Lung (tissue), 11 donors: ENCODE measurements at regions not wholly inside any gene's neighbourhood (a gene's known extent, or its start where the extent isn't known, plus 50 kb on each side); places are given as distances from the start of the nearest gene placed in this dataset.

Experiments used
- ATAC-seq: fragments of 200-7000 bp; cut with Tn5 transposase; one replicate; pipeline ENCODE4 v1.9.1; 2020; ENCODE audit warnings: moderate number of reproducible peaks; ENCODE audit not compliant: insufficient read depth, low FRiP score
- DNase-seq, 3 donors: peaks; one replicate each; pipeline ENCODE4 v3.0.0-alpha.2; 2013 to 2017
- H3K27ac ChIP-seq, 2 donors: one replicate each; pipeline ENCODE4 v1.5.1; 2013; ENCODE audit warnings: mild to moderate bottlenecking in 2 of 2, moderate library complexity in 2 of 2, control low read depth in 1 of 2, inconsistent platforms in 1 of 2, low read depth in 1 of 2, low read length in 1 of 2
- H3K27me3 ChIP-seq, 3 donors: one replicate each; pipeline ENCODE4 v1.5.1; 2013; ENCODE audit warnings: low read length in 2 of 3; ENCODE audit not compliant: control insufficient read depth in 3 of 3, insufficient read depth in 3 of 3
- H3K36me3 ChIP-seq, 4 donors: one replicate each; pipeline ENCODE4 v1.5.1; 2013; ENCODE audit warnings: low read length in 4 of 4, mild to moderate bottlenecking in 1 of 4, moderate library complexity in 1 of 4; ENCODE audit not compliant: control insufficient read depth in 4 of 4, insufficient read depth in 4 of 4
- H3K4me1 ChIP-seq, 5 donors: one replicate each; pipeline ENCODE4 v1.5.1; 2013; ENCODE audit warnings: low read length in 5 of 5, mild to moderate bottlenecking in 2 of 5, moderate library complexity in 1 of 5; ENCODE audit not compliant: control insufficient read depth in 5 of 5, insufficient read depth in 5 of 5
- H3K4me3 ChIP-seq: one replicate; pipeline ENCODE4 v1.5.1; 2013; ENCODE audit warnings: mild to moderate bottlenecking, control low read depth, moderate library complexity
- H3K9ac ChIP-seq, 2 donors: one replicate each; pipeline ENCODE4 v1.5.1; 2013; ENCODE audit warnings: low read length in 2 of 2, control low read depth in 1 of 2; ENCODE audit not compliant: insufficient read depth in 1 of 2
- H3K9me3 ChIP-seq, 4 donors: one replicate each; pipeline ENCODE4 v1.5.1; 2013; ENCODE audit warnings: low read length in 3 of 4, mild to moderate bottlenecking in 1 of 4, moderate library complexity in 1 of 4; ENCODE audit not compliant: control insufficient read depth in 4 of 4, insufficient read depth in 3 of 4
- WGBS, 2 donors: extraction: QIAGEN DNeasy Blood & Tissue Kit; methylation state at CpG; one replicate each; pipeline ENCODE4 v1.1.7; 2013; 5-methylcytosine and 5-hydroxymethylcytosine counted together
- TF ChIP-seq, protein P1 (sequence below): IDR thresholded peaks from 2 replicates; pipeline ENCODE4 v1.5.1; 2012; ENCODE audit warnings: mild to moderate bottlenecking; ENCODE audit errors: control extremely low read depth, extremely low read depth
- donor health status: control.
- donor health status: control.
- donor health status: Bipolar disorder and iron deficiency.
- donor health status: healthy.
- donor health status: DM: yes; HTN: yes; CAD: no.

DNA sequence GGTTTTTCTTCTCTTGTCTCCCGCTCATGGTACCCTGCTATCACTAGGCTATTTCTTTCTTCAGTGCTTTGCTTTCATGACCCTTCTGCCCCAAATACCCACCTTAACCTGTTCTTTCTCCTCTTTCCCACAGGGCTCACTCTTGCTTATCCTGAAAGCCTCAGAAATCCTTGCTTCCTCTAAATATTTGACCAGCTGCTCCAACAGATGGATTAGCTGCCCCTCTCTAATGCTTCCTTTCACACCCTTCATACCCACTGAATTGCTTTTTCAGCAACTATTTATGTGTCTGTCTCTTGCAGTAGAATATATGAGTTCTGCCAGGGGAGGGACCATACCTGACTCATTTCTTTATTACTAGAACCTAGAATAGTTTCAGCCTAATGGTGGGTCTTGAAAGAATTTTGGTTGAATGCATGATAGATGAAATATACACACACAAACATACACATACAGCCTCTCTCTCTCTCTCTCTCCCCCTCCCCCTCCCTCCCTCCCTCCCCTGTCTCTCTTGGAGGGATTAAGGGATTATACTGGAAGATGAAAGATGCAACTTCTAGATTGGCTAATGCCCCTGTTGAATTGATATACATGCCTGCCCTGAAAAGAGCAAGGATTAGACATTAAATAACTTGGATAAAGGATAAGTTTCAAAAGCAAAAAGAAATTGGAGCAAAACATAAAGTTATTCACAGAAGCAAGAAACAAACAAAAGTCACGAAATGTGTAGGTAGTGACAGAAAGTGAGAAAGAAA, 95.0 kb upstream of the GADL1 start:
- Histone ChIP-seq H3K4me3 (no peak overlapping the region), H3K27me3 (no peaks in the 10 kb centered on the region), H3K9ac (no peak overlapping the region), H3K27ac (no peak overlapping the region), H3K9me3 (peaks cover 0 to 3% (median 0%) of the 10 kb centered on the region in 4 donors), H3K4me1 (peaks cover 0 to 11% (median 0%) of the 10 kb centered on the region in 5 donors), H3K36me3 (no peaks in the 10 kb centered on the region)
- ATAC-seq (no peak), DNase-seq (no peak)
- TF ChIP-seq, protein P1, sequence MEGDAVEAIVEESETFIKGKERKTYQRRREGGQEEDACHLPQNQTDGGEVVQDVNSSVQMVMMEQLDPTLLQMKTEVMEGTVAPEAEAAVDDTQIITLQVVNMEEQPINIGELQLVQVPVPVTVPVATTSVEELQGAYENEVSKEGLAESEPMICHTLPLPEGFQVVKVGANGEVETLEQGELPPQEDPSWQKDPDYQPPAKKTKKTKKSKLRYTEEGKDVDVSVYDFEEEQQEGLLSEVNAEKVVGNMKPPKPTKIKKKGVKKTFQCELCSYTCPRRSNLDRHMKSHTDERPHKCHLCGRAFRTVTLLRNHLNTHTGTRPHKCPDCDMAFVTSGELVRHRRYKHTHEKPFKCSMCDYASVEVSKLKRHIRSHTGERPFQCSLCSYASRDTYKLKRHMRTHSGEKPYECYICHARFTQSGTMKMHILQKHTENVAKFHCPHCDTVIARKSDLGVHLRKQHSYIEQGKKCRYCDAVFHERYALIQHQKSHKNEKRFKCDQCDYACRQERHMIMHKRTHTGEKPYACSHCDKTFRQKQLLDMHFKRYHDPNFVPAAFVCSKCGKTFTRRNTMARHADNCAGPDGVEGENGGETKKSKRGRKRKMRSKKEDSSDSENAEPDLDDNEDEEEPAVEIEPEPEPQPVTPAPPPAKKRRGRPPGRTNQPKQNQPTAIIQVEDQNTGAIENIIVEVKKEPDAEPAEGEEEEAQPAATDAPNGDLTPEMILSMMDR: no peak
- WGBS, 2 donors: 94% methylated on average over 2 of the region's 2 CpGs

DNA sequence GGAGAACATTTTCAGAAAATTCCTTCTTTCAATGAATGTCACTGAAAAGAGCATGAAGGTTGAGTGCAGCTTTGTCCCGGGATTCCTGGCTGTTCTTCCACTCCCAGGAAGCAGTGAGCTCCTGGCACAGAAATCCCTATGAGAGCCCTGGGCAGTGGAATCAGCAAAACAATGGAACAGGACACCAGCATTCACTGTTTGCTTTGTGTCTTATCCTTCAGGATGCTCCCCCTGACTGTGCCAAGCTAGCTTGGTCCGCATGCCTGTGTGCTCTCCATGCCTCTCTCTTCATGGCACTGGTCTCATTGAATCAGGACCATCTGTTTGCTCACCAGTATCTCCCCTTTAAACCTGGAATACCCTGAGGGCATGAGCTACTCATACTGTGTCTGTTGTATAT, 102.0 kb upstream of the GADL1 start:
- no peaks in the 10 kb centered on the region for H3K36me3 ChIP-seq
- no peaks in the 10 kb centered on the region for H3K4me1 ChIP-seq
- no peaks in the 10 kb centered on the region for H3K27me3 ChIP-seq
- 45 to 55% methylated on average over 2 of the region's 2 CpGs for WGBS, 2 donors
- TF ChIP-seq, protein P1: no peak
- no peak overlapping the region for H3K27ac ChIP-seq
- no peak overlapping the region for H3K4me3 ChIP-seq
- ATAC-seq: no peak
- no peak overlapping the region for H3K9ac ChIP-seq
- peaks cover 0 to 3% (median 0%) of the 10 kb centered on the region in 4 donors for H3K9me3 ChIP-seq
- no peak for DNase-seq

- ATAC-seq: no peak
- no peak overlapping the region for H3K27ac ChIP-seq
- no peaks in the 10 kb centered on the region for H3K36me3 ChIP-seq
- no peak overlapping the region for H3K9ac ChIP-seq
- no peak for DNase-seq
- H3K4me3 ChIP-seq: no peak overlapping the region
- WGBS, 2 donors: 63 to 69% methylated on average over 3 of the region's 3 CpGs
- TF ChIP-seq, protein P1: no peak
- no peaks in the 10 kb centered on the region for H3K27me3 ChIP-seq
- H3K4me1 ChIP-seq: no peaks in the 10 kb centered on the region
- H3K9me3 ChIP-seq: peaks cover 0 to 2% (median 0%) of the 10 kb centered on the region in 4 donors
These were observed 108.3 kb upstream of the GADL1 start for GRCh38 chr3:31002730-31003129.
